GM18519 (cell line): ENCODE measurements at regions not wholly inside any gene's neighbourhood (a gene's known extent, or its start where the extent isn't known, plus 50 kb on each side); places are given as distances from the start of the nearest gene placed in this dataset.

Experiments
- ATAC-seq: cut with Tn5 transposase; IDR thresholded peaks from one replicate; pipeline ENCODE4 v1.9.1; 2021; ENCODE audit warnings: mild to moderate bottlenecking, moderate library complexity; ENCODE audit not compliant: unreplicated experiment, low FRiP score

GRCh38 chr7:20561908-20562307, 53.6 kb upstream of the ABCB5 start:
- no peak for ATAC-seq

GRCh38 chr7:20562461-20562860, 53.0 kb upstream of the ABCB5 start:
- no peak for ATAC-seq
